K562 (cell line): ENCODE measurements at regions not wholly inside any gene's neighbourhood (a gene's known extent, or its start where the extent isn't known, plus 50 kb on each side); places are given as distances from the start of the nearest gene placed in this dataset.

Experiments
- ATAC-seq: fragments of 200-7000 bp; cut with Tn5 transposase; 3 replicates; pipeline ENCODE4 v1.9.1; 2020; ENCODE audit warnings: moderate library complexity
- BruUV-seq: library from RNA; stranded (reverse); fragments of 400-500 nt; replicated peaks from 2 replicates; lab custom pipeline; 2021; lab: Mats Ljungman, UMichigan
- CTCF ChIA-PET: fragments of 300-600 bp; formaldehyde crosslinking; extraction: SDS; loops from one replicate; lab custom pipeline; 2021; ENCODE audit warnings: low intra/inter-chr PET ratio; lab: Yijun Ruan, JAX
- POLR2A ChIA-PET: fragments of 300-600, 350-650 bp; sonication (Branson Sonifier 250); formaldehyde crosslinking; extraction: SDS; loops from one replicate; lab custom pipeline; 2021; ENCODE audit warnings: antibody characterized with exemption, inconsistent platforms; lab: Yijun Ruan, JAX
- DNase-seq, 4 experiments: peaks; one replicate each; pipeline versions ENCODE4 v3.0.0 to v3.0.0-alpha.2; 2011 to 2018; ENCODE audit warnings: low spot score in 3 of 4, mixed read lengths in 3 of 4; ENCODE audit errors: extremely low read depth in 1 of 4
- FAIRE-seq: peaks from 2 replicates; lab custom pipeline; 2011; peaks lifted over from hg19 to GRCh38; lab: Jason Lieb, UNC
- H2AFZ ChIP-seq: 2 replicates; pipeline ENCODE4 v1.6.0; 2011; ENCODE audit warnings: low read depth, low read length, control low read depth, inconsistent platforms
- H3K27ac ChIP-seq: fragments of 200-600 bp; 3 replicates; pipeline ENCODE4 v1.8.0; 2011; ENCODE audit warnings: low read depth, mild to moderate bottlenecking, control low read depth, inconsistent platforms, low read length, moderate library complexity, mixed read lengths; ENCODE audit errors: extremely low read depth
- H3K27me3 ChIP-seq, 2 experiments: fragments of 300-600 bp in 1 of 2; 2 replicates in 1 of 2; 3 replicates in 1 of 2; pipeline versions ENCODE4 v1.6.0 to v1.8.0; 2011; ENCODE audit warnings: inconsistent platforms in 2 of 2, low read length in 2 of 2, mild to moderate bottlenecking in 1 of 2, mixed read lengths in 1 of 2, moderate library complexity in 1 of 2; ENCODE audit not compliant: control insufficient read depth in 2 of 2, insufficient read depth in 2 of 2
- H3K36me3 ChIP-seq: fragments of 300-600 bp; 3 replicates; pipeline ENCODE4 v1.8.0; 2011; ENCODE audit warnings: mild to moderate bottlenecking, low read length, inconsistent platforms; ENCODE audit not compliant: control insufficient read depth, insufficient read depth
- H3K4me1 ChIP-seq, 2 experiments: fragments of 200-600 bp in 1 of 2; replicated peaks in 1 of 2; 2 replicates in 1 of 2; 3 replicates in 1 of 2; pipeline versions ENCODE4 v1.5.1 to v1.8.0; 2011; ENCODE audit warnings: inconsistent platforms in 2 of 2, low read length in 2 of 2, mild to moderate bottlenecking in 1 of 2, mixed read lengths in 1 of 2, moderate library complexity in 1 of 2; ENCODE audit not compliant: control insufficient read depth in 2 of 2, insufficient read depth in 2 of 2
- H3K4me2 ChIP-seq: 2 replicates; pipeline ENCODE4 v1.6.1; 2011; ENCODE audit warnings: low read length, control low read depth, inconsistent platforms, mixed read lengths; ENCODE audit not compliant: insufficient read depth
- H3K4me3 ChIP-seq: fragments of 200-600 bp; sonication (generic), shearing (Covaris generic); 2 replicates; pipeline ENCODE4 v1.5.1; 2016; ENCODE audit warnings: control low read depth, inconsistent platforms
- H3K79me2 ChIP-seq: fragments of 200-600 bp; 3 replicates; pipeline ENCODE4 v1.8.0; 2011; ENCODE audit warnings: low read length, inconsistent platforms; ENCODE audit not compliant: control insufficient read depth, insufficient read depth
- H3K9ac ChIP-seq, 2 experiments: 2 replicates each; pipeline versions ENCODE4 v1.6.0 to v1.6.1; 2011; ENCODE audit warnings: low read depth in 2 of 2, low read length in 2 of 2, control low read depth in 1 of 2, inconsistent platforms in 1 of 2, mild to moderate bottlenecking in 1 of 2, mixed read lengths in 1 of 2; ENCODE audit not compliant: insufficient read depth in 1 of 2
- H3K9me1 ChIP-seq: one replicate; pipeline ENCODE4 v1.6.0; 2011; ENCODE audit warnings: inconsistent platforms, mild to moderate bottlenecking, low read length, moderate library complexity; ENCODE audit not compliant: control insufficient read depth, insufficient read depth
- H3K9me3 ChIP-seq: replicated peaks from 2 replicates; pipeline ENCODE4 v1.5.1; 2011; ENCODE audit warnings: low read depth, low read length, inconsistent platforms; ENCODE audit not compliant: control insufficient read depth, insufficient read depth
- H4K20me1 ChIP-seq: replicated peaks from 2 replicates; pipeline ENCODE4 v1.6.1; 2011; ENCODE audit warnings: low read length, inconsistent platforms, mixed read lengths; ENCODE audit not compliant: control insufficient read depth, insufficient read depth
- CBFB ChIP-seq: sonication (generic); formaldehyde crosslinking; IDR thresholded peaks from 2 replicates; pipeline ENCODE4 v1.4.0; 2020; ENCODE audit warnings: mild to moderate bottlenecking, missing genetic modification reagents
- CREB5 ChIP-seq: fragments of 250-450 bp; sonication (Bioruptor Pico); IDR thresholded peaks from 2 replicates; pipeline ENCODE4 v1.5.0; 2020; ENCODE audit warnings: mild to moderate bottlenecking
- DDX20 ChIP-seq: fragments of 450-650 bp; IDR thresholded peaks from 2 replicates; pipeline ENCODE4 v1.6.1; 2016; ENCODE audit warnings: missing genetic modification characterization, low read depth, mild to moderate bottlenecking, missing compliant biosample characterization, moderate library complexity
- ELF4 ChIP-seq: fragments of 450-650 bp; formaldehyde crosslinking; IDR thresholded peaks from 2 replicates; pipeline ENCODE4 v1.4.0; 2022; ENCODE audit warnings: missing genetic modification characterization
- HDAC3 ChIP-seq: fragments of 450-650 bp; IDR thresholded peaks from 2 replicates; pipeline ENCODE4 v1.6.1; 2018; ENCODE audit warnings: borderline replicate concordance, mild to moderate bottlenecking, moderate library complexity; ENCODE audit not compliant: partially characterized antibody
- HINFP ChIP-seq: fragments of 450-650 bp; conservative IDR thresholded peaks from 2 replicates; pipeline ENCODE4 v1.6.1; 2016; ENCODE audit warnings: missing genetic modification characterization, low read depth, mild to moderate bottlenecking, control low read depth, missing compliant biosample characterization
- ILK ChIP-seq: fragments of 450-650 bp; IDR thresholded peaks from 2 replicates; pipeline ENCODE4 v1.6.1; 2016; ENCODE audit warnings: missing genetic modification characterization, low read depth, mild to moderate bottlenecking, missing compliant biosample characterization, moderate library complexity, borderline replicate concordance
- MAX ChIP-seq: sonication (generic); formaldehyde crosslinking; IDR thresholded peaks from 2 replicates; pipeline ENCODE4 v1.9.0; 2022; ENCODE audit warnings: mild to moderate bottlenecking, missing genetic modification reagents
- RB1 ChIP-seq: fragments of 450-650 bp; IDR thresholded peaks from 2 replicates; pipeline ENCODE4 v1.6.1; 2017; ENCODE audit warnings: low read depth, mild to moderate bottlenecking
- SREBF2 ChIP-seq: sonication (generic); formaldehyde crosslinking; IDR thresholded peaks from 2 replicates; pipeline ENCODE4 v1.4.0; 2020; ENCODE audit warnings: mild to moderate bottlenecking, missing genetic modification reagents
- TOE1 ChIP-seq, 2 experiments: fragments of 450-650 bp in 1 of 2; sonication (generic) in 1 of 2; formaldehyde crosslinking in 1 of 2; IDR thresholded peaks; 2 replicates each; pipeline versions ENCODE4 v1.7.1 to v1.8.0; 2016 to 2022; ENCODE audit warnings: borderline replicate concordance in 2 of 2, mild to moderate bottlenecking in 2 of 2, antibody characterized with exemption in 1 of 2, inconsistent platforms in 1 of 2, low read depth in 1 of 2, missing genetic modification reagents in 1 of 2, moderate library complexity in 1 of 2
- TRIM24 ChIP-seq, 2 experiments: fragments of 450-650 bp; IDR thresholded peaks; 2 replicates each; pipeline ENCODE4 v1.6.1; 2016
- ZNF77 ChIP-seq: fragments of 250-450 bp; sonication (Bioruptor Pico); IDR thresholded peaks from 2 replicates; pipeline ENCODE4 v1.5.0; 2020
- WGBS: fragments of 100-300 bp; shearing (Covaris generic); methylation state at CpG from one replicate; pipeline ENCODE4 v1.1.6; 2016; ENCODE audit warnings: low coverage, mixed read lengths; ENCODE audit not compliant: insufficient coverage; ENCODE audit errors: missing lambda C conversion rate; 5-methylcytosine and 5-hydroxymethylcytosine counted together
- in situ Hi-C: fragments of 300-500 bp; cut with MboI; formaldehyde crosslinking; loops from 4 replicates; pipeline ENCODE4 v1.15.0; 2018; ENCODE audit warnings: inconsistent platforms, mixed read lengths
- intact Hi-C: fragments of 100-400 bp; cut with micrococcal nuclease; formaldehyde crosslinking; loops from 2 replicates; pipeline ENCODE4 v1.14.2; 2022

- H3K27ac ChIP-seq: no peak overlapping the region
- BruUV-seq: no TSS peak
- TF ChIP-seq DDX20 (tag) (no peak), ILK (tag) (no peak), RB1 (no peak), TOE1 (IDR thresholded peaks at IDR 0.05; ENCODE audit: borderline replicate concordance) (no peak), TOE1 (CRISPR knock-in tag; IDR thresholded peaks at IDR 0.05; ENCODE audit: borderline replicate concordance, low read depth) (no peak), SREBF2 (CRISPR knock-in tag) (no peak)
- TF ChIP-seq, all 486 proteins: peak for 0
- no peaks in the 10 kb centered on the region for H3K36me3 ChIP-seq
- H3K79me2 ChIP-seq: no peaks in the 10 kb centered on the region
- H3K4me3 ChIP-seq: no peak overlapping the region
- H3K9ac ChIP-seq: no peak overlapping the region
- DNase-seq: no peak
- CTCF ChIA-PET: no interaction called here
- no peak for FAIRE-seq
- WGBS: 2% methylated on average over 3 of the region's 3 CpGs
- POLR2A ChIA-PET: no interaction called here
- H2AFZ ChIP-seq: no peak overlapping the region
- H3K9me3 ChIP-seq: no peaks in the 10 kb centered on the region; the same call in 1 of the 2 replicates
- in situ Hi-C loops (no loop called here), intact Hi-C loops (no loop called here)
- H3K9me1 ChIP-seq: no peaks in the 10 kb centered on the region
- no peaks in the 10 kb centered on the region for H4K20me1 ChIP-seq
- no peak for ATAC-seq
- no peak overlapping the region for H3K4me2 ChIP-seq
- no peaks in the 10 kb centered on the region for H3K4me1 ChIP-seq
- no peaks in the 10 kb centered on the region for H3K27me3 ChIP-seq
Observed at GRCh38 chr4:19346636-19347035, 905.1 kb upstream of the SLIT2 start.

GRCh38 chr4:19329631-19330030 is 922.1 kb upstream of the SLIT2 start:
- H3K9me3 ChIP-seq: no peaks in the 10 kb centered on the region
- H3K4me2 ChIP-seq: no peak overlapping the region
- no peaks in the 10 kb centered on the region for H4K20me1 ChIP-seq
- no peaks in the 10 kb centered on the region for H3K9me1 ChIP-seq
- H3K4me3 ChIP-seq: no peak overlapping the region
- no peaks in the 10 kb centered on the region for H3K79me2 ChIP-seq
- TF ChIP-seq CBFB (CRISPR knock-in tag) (no peak), TRIM24 (IDR thresholded peaks at IDR 0.05) (no peak), CREB5 (no peak), MAX (no peak), HDAC3 (no peak), ZNF77 (no peak), HINFP (no peak), ELF4 (CRISPR knock-in tag) (no peak)
- no peak overlapping the region for H2AFZ ChIP-seq
- BruUV-seq: no TSS peak
- no peaks in the 10 kb centered on the region for H3K36me3 ChIP-seq
- H3K4me1 ChIP-seq: no peaks in the 10 kb centered on the region
- ChIA-PET POLR2A (no interaction called here), CTCF (no interaction called here)
- intact Hi-C loops: no loop called here
- in situ Hi-C loops: no loop called here
- no peaks in the 10 kb centered on the region for H3K27me3 ChIP-seq
- no peak overlapping the region for H3K9ac ChIP-seq
- no peak overlapping the region for H3K27ac ChIP-seq
- WGBS: 0% methylated on average over 1 of the region's 1 CpG
- FAIRE-seq (no peak), DNase-seq (no peak), ATAC-seq (no peak)
